ENCODE measurements at regions not wholly inside any gene's neighbourhood (a gene's known extent, or its start where the extent isn't known, plus 50 kb on each side); places are given as distances from the start of the nearest gene placed in this dataset.
A peak's percentile ranks its signal among the peaks of the same experiment; 100 is the strongest.

DNA sequence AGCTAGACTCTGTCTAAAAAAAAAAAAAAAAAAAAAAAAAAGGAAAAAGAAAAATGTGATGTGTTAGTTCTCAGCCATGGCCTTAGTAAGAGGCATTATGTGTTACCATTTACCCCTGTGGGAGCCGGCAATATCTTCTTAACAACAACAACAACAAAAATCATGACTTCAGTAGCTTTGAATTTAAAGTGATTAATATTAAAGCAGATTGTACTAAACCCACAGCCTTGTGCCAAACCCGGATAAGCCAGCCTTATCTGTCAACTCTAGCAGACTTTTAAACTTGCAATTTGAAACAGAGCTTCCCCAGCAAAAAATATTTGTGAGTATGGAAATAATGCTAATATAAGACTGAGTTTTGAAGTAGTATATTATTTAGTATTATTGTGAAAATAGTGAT lies 462.1 kb upstream of the GNPDA2 start:
- DNase-seq, result no peak

DNA sequence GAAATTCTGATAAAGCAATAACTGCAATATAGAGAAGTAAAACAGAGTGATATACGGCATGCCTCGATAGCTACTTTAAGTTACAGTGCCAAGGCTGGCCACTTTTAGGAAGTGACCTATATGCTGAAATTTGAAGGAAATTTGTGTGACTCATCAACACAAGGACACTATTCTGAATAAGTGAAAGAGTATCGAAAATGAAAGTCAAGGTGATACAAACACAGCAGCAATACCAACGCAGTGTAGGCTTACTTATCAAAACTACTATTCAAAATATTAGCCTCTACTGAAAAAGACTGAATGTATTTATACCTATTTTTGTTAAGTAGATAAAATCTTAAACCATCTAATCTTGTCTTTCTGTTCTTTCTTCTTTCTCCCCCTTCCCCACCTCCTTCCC lies 459.9 kb upstream of the GNPDA2 start:
- DNase-seq, result no peak

DNA sequence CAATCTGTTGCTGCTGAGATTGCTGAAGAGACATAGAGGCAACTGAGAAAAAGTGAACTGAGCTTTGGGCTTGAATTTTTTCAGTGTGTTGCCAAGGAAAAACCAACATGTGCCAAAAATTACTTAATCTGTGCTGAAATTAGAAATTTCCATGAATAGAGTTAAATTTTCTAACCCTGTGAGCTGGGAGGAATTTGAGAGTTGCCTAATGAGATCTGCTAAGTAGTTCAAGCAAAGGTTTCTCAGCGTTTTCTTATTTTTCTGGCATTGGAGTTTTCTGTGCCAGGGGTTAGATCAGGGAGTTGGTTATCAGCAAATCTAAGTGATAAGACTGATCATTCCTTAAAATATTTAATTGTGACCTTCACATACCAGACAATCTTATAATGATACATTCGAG lies 457.5 kb upstream of the GNPDA2 start:
- no peak for DNase-seq

DNA sequence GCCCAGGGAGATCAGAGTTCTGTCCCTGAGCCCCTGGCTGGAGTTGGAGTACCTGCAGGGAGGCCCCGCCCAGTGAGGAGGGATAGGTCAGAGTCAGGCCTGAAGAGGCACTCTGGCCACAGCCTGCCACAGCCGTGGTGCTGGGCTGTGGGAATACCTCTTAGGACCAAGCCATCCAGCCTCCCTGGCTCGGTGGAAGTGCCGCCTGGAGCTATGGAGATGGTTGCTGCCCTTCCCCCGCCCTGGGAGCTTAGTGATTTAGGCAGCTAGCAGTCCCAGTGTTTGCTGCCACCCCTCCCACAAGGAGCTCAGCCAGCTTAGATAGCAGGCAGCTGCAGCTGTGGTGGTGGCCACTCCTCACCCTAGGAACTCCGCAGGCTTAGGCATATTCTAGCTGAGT lies 446.3 kb upstream of the GNPDA2 start:
- DNase-seq, result no peak

DNA sequence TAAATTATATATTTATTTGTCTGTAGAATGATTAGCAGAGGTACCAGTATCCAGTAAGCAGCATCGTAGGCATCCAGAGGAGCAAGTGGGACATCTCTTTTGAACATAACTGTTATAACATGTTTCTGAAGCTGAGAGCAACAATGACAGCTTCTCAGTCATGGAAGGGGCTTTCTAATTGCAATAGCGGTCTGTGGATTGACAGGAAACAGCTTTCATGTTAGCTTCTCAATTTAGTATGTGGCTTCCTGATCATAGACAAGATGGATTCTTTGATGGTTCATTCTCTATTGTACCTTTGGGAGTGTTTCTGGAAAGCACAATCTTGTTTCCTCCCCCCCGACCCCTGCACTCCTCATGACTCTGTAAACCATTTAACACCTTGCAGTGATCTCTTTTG lies 434.6 kb upstream of the GNPDA2 start:
- DNase-seq, result no peak

DNA sequence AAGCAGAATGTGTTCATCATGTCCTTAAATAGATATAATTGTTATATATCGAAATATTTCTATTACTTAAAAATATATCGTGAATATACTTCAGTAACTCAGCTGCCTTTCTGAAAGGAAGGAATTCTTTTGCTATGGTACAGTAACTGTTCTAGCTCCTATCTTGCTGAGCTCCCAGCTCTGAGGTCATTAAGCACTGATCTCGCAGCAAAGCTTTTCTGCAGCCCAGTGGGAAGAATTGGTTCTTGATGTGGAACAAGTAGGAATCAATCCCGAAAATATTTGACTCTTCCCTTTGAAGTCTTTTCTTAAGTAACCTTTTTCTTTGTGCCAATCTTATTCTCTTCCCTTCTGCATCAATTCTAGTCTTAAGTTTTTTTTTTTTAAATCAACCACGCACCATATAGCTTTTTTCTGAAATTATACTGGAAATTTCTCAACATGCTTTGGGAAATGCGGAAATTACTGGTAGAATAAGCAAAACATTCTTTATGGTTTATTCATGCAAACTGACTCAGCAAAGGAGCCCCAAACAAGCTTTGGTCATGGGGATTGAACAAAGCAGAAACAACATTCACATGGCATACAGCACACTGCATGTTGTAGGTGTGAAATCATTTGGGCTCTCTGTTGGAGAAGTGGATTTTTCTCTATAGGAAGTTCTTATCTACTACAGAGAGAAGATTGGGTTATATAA lies 428.9 kb upstream of the GNPDA2 start:
- DNase-seq, result peak; percentile 51

DNA sequence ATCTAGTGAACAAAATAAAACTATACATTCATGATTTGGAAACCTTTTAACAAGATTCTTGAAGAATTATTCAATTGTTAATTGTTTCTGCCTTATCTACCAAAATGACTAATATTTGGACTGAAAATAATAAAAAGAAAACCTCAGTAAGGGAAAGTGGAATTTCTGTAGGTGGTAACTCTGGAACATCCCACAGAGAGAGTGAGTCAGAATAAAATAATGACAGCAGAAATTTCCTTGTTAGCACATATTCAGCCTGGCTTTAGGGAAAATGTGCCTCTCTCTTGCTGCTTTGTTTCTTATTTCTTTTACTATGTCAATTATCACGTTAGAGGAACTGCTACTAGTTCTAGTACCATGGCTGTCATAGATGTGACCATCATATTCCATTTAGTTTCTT lies 421.5 kb upstream of the GNPDA2 start:
- peak; percentile 54 for DNase-seq

DNA sequence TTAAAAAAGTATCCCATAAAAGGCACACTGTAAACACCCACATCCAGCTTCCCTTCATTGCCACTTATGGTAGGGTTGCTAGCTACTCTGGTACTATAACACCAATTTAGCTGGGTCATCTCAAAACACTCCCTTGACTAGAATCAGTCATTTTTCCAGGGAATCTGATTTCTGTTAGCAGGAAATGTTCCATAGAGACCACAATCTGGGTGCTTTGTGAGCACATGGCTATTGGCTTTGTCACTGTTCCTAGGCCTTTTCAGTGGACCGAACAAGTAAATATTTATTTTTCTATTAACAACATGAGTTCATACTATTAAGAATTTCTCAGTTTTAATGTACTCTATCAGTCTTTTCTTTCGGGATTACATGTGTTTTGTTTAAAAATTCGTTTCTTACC lies 404.7 kb upstream of the GNPDA2 start:
- DNase-seq, result no peak

DNA sequence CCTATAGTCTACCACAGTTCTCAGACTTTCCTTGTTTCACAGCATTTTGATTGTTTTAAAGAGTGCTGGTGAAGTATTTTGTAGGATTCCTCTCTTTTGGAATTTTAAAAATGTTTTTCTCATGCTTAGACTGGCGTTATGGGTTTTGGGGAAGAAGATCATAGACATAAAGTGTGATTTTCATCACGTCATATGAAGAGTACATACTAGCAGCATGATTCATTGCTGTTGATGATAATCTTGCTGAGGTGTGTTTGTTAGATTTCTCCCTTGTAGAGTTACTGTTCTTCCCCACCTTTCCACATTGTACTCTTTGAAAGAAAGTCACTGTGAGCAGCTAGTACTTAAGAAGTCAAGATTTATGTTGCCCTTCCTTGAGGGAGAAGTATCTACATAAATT lies 396.1 kb upstream of the GNPDA2 start:
- no peak for DNase-seq

DNA sequence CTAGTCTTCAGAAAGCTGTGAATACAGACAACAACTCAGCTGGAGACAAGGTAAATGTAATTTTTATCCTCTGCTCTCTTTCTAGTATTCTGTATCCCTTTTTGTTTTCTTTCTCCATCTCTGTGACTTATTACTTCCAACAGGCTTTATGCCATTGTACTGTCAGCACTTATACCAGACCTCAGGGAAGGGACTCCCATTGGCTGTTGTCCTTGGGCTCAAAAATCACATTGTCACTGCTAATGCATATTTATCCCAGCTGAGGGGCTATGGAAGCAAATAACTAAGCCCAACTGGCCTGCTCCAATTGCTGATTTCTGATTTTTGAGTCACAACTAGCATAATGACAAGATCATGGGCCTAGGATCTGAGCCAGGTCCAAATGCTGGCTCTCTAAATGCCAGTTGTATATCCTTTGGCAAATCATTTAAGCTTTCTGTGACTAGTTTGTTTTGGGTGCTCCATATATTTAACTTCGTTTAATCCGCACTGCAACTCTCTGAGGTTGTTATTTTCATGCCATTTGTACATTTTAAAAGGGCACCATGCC lies 395.1 kb upstream of the GNPDA2 start:
- no peak for DNase-seq

DNA sequence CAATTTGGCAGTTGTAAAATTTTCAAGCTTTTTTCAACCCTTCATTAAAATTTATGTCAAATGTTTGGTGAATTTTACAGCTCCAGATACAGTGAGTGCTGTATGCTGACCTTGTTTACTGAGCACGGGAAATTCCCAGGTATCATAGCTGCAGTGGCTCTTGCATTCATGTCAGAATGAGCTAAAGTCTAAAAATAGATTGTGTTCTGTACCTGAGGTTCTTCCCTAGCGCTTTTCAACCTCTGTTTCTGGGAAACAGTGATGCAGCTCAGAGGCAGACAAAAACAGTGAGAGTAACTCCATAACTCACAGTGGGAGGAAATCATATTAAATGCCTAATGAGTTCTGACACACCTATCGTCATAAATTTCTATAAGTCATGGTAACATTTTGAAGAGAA lies 393.8 kb upstream of the GNPDA2 start:
- peak; percentile 38 for DNase-seq

DNA sequence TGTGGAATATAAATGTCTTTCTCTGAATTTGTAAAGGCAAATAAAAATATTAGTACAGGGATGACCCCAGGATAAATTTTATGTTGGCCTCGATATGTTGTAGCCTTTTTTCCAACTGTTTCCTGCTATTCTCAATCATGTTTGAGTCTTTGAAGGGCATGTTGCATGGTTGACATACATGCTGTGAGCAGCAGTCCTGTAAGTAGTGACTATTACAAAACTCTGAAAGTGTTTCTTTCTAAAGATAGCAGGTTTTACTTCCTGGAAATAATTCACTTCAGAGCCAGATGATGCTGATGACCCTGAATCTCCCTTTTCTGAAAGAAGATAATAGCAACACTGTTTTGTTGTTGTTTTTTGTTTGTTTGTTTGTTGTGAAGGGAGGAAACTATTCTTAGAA lies 393.0 kb upstream of the GNPDA2 start:
- no peak for DNase-seq

DNA sequence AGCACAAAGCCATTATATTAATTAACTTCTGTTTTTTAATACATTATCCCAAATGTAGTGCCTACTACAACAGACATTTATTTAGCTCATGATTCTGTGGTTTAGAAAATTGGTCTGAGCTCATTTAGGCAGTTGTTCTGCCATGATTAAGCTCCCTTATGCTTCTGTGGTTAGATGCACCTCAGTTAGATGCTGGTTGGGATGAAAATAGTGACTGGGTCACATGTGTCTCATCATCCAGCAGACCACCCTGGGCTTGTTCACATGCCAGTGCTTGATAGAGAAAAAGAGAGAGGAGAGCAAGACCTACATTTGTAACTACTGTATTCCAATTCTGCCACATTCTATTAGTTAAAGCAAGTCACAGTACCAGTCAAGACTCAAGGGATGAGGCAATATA lies 376.4 kb upstream of the GNPDA2 start:
- no peak for DNase-seq

DNA sequence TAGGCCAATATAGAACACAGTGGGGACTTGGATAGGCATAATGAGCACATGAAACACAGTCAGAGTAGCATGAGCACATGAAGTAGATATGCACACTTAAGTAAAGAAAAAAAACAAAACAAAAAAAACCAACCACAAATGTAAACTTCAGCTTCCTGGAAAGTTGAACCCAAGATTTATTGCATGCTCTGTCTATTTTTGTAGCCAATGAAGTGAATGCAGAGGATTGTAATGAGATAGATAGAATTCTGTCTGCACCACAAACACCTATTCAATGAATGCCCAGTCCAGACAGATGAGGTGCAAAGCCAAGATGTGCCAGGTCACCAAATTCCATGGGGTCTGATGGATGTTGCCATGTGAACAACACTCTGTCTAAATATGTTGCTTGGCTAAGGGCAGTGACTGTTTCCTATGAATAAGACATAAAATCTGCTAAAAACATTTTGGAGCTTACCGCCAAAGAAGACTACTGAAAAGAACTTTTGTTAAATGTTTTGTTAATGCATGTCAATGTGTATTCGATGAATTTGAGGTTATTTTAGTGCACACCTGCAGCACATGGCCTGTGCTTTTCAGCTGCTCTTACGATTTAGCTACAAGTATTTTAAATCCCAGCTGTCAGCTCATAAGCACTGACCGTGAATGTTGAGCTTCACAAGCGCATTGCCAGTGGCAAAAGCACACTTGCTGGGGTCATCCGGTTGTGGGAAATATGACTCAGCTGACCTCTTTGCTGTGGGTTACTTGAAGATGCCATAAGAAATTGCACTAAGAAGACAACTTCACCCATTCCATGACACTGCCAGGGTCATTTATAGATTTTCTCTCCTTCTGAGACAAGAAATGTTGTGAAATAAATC lies 374.8 kb upstream of the GNPDA2 start:
- no peak for DNase-seq

DNA sequence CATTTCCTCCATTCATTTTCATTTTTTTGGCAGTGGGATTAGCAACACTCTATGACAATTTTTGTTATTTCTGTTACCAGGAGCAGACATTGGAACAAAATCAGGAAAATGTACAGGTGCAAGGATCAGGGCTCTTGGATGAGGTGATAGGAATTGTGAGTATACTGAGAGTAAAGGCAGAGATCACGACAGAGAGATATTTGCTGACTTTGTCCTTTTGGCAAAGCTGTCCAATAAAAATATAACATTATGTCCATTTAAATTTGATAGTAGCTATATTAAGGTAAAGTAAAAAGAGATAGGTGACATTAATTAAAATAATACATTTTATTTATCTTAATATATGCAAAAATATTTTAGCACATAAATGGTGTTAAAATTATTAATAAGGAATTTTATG lies 373.1 kb upstream of the GNPDA2 start:
- no peak for DNase-seq

DNA sequence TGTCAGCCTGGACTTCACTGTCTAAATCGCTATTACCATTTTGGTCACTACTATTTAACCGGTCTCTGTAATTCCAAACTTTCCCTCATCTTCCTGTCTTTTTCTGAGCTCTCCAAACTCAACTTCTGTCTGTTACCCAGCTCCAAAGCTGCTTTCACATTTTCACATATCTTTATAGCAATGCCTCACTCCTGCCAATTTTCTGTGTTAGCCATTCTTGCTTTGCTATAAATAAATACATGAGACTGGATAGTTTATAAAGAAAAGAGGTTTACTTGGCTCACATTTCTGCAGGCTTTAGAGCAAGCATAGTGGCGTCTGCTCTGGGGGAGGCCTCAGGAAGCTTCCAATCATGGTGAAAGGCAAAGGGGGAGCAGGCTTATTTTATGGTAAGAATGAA lies 368.3 kb upstream of the GNPDA2 start:
- DNase-seq, result no peak

DNA sequence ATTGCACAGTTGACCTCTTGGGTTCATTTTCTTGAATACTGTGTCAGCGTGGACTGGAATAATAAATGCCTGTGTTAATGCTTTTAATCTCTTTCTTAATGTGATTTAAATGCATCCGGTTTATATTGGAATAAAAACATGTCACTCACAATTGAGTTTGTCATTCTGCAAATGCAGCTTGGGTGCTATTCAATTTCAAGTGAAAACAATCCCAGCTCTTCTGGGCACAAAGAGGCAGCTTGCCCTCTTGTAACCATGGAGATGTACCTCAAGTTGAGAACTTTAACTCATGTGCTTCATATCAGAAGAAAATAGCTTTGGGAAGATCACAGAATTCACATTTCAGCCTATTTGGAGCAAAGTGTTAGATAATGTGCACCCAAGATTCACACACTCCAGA lies 355.7 kb upstream of the GNPDA2 start:
- DNase-seq, result no peak

DNA sequence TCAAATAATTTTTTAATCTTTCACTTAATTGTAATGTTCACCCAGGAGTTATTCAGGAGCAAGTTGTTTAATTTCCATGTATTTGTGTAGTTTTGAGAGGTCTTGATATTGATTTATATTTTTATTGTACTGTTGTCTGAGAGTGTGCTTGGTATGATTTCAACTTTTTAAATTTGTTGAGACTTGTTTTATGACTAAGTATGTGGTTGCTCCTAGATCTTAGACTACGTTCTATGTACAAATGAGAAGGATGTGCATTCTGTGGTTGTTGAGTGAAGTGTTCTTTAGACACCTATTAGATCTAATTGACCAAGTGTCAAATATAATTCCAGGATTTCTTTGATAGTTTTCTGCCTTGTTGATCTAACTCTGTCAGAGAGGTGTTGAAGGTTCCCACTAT lies 353.3 kb upstream of the GNPDA2 start:
- no peak for DNase-seq

DNA sequence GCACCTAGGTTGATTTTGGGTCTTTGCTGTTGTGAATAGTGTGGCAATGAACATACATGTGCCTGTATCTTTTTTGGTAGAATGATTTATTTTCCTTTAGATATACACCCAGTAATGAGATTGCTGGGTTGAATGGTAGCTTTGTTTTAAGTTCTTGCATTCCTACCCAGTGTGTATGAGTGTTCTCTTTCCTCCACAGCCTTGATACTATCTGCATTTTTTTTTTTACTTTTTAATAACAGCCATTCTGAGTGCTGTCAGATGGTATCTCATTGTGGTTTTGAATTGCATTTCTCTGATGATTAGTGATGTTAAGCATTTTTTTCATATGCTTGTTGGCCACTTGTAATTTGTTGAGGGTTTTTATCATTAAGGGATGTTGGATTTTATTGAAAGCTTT lies 351.8 kb upstream of the GNPDA2 start:
- no peak for DNase-seq

DNA sequence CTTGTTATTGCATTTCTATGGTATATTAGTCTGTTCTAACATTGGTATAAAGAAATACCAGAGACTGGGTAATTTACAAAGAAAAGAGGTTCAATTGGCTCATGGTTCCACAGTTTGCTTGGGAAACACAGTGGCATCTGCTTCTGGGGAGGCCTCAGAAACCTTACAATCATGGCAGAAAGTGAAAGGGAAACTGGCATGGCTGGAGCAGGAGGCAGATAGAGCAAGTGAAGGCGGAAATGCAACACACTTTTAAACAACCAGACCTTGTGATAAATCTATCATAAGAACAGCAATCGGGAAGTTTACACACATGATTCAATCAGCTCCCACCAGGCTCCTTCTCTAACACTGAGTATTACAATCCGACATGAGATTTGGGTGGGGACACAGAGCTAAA lies 346.6 kb upstream of the GNPDA2 start:
- no peak for DNase-seq

DNA sequence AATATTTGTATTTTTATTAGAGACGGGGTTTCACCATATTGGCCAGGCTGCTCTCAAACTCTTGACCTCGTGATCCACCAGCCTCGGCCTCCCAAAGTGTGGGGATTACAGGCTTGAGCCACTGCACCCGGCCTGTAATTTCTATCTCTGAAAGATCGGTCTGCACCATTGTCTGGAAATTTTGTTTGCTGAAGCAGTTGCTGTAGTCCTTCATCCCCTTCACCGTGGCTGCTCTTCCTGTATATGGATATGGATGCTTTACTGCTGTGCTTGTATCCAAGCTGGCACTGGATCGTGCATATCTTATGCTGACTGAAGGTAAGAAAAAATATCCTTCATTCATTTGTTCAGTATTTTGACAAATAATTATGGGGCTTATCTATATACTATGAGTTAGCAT lies 338.4 kb upstream of the GNPDA2 start:
- no peak for DNase-seq

DNA sequence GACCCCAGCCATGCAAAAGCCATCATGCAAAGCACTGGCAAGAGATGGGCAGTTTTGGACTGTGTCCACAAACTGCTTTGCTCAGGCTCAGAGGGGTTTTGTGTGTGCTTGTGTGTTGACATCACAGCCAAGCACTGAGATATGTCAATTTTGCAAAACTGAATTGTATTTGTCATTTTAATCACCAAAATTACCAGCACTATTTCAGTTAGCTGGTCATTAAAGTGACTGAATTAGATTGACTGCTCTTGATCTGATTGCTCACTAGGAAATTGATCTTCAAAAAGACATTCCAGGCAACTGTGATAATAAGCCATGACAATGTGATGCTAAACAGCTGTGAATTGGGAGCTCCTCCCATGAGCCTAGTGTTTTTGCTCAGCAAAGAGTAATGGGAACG lies 337.3 kb upstream of the GNPDA2 start:
- DNase-seq, result no peak

DNA sequence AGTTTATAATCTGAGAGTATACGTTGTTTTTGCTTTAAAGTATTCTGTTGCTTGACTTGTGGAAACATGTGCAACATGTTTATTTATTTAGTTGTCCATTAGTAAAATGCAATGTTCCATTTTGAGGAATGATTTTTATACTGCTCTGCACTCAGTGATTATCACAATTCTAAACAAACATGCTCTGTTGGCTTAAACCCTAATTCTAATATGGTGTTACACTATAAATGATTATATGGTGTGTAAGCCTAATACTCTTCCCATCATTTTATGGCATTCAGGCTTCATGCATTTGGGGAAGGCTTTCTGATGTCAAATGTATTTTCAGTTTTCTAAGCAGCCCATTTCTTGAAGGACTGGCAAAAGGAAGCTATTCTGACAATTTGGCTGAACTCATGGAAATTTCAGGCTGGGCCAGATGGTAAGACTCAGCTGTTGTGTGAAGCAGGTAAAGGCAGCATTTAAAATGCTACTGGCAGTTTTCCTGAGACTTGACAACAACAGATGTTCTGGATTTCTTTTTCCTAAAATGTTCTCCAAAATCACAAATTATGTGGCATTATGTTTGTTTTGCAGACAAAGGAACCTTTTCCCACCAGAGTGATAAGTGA lies 336.7 kb upstream of the GNPDA2 start:
- DNase-seq, result no peak

DNA sequence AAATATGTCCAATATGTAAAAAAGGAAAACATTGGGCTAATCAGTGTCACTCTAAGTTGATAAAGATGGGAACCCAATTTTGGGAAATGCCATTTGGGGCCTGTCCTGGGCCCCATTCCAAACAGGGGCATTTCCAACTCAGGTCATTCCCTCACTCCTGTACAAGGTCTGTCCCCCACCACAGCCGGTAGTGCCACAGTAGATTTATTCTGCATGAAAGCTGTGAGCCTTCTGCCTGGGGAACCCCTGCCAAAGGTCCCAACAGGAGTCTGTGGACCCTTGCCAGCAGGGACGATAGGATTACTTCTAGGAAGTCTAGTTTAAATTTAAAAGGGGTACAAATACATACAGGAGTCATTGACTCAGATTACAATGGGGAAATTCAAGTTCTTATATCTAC lies 317.6 kb upstream of the GNPDA2 start:
- no peak for DNase-seq
